ENCODE measurements at regions not wholly inside any gene's neighbourhood (a gene's known extent, or its start where the extent isn't known, plus 50 kb on each side); places are given as distances from the start of the nearest gene placed in this dataset.

DNA sequence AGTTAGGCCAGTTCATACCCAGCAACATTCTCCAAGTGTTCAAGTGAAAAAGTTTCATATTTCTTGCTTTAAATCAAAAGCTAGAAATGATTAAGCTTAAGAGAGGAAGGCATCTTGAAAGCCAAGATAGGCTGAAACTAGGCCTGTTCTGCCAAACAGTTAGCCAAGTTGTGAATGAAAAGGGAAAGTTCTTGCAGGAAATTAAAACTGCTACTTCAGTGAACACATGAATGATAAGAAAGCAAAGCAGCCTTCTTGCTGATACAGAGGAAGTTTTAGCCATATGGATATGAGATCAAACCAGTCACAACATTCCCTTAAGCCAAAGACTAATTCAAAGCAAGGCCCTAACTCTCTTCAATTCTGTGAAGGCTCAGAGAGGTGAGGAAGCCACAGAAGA, 274.7 kb downstream of the TUSC7 start:
- TF ChIP-seq, protein P1, sequence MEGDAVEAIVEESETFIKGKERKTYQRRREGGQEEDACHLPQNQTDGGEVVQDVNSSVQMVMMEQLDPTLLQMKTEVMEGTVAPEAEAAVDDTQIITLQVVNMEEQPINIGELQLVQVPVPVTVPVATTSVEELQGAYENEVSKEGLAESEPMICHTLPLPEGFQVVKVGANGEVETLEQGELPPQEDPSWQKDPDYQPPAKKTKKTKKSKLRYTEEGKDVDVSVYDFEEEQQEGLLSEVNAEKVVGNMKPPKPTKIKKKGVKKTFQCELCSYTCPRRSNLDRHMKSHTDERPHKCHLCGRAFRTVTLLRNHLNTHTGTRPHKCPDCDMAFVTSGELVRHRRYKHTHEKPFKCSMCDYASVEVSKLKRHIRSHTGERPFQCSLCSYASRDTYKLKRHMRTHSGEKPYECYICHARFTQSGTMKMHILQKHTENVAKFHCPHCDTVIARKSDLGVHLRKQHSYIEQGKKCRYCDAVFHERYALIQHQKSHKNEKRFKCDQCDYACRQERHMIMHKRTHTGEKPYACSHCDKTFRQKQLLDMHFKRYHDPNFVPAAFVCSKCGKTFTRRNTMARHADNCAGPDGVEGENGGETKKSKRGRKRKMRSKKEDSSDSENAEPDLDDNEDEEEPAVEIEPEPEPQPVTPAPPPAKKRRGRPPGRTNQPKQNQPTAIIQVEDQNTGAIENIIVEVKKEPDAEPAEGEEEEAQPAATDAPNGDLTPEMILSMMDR (IDR thresholded peaks at IDR 0.05; ENCODE audit: control extremely low read depth in 1 of 3, insufficient read depth in 1 of 3, low read depth in 1 of 3, low read length in 3 of 3): no peak
- TF ChIP-seq POLR2AphosphoS5 (IDR thresholded peaks at IDR 0.05; ENCODE audit: low read depth, low read length) (no peak), ASH2L (IDR thresholded peaks at IDR 0.05; ENCODE audit: low read length) (no peak), TEAD4 (IDR thresholded peaks at IDR 0.05; ENCODE audit: low read depth, low read length) (no peak), MAFK (IDR thresholded peaks at IDR 0.05; ENCODE audit: low read depth, low read length) (no peak), GABPA (IDR thresholded peaks at IDR 0.05; ENCODE audit: borderline replicate concordance, insufficient read depth, low read length) (no peak)
- TF ChIP-seq, protein P2, sequence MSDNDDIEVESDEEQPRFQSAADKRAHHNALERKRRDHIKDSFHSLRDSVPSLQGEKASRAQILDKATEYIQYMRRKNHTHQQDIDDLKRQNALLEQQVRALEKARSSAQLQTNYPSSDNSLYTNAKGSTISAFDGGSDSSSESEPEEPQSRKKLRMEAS (IDR thresholded peaks at IDR 0.05): no peak
